ENCODE measurements at regions not wholly inside any gene's neighbourhood (a gene's known extent, or its start where the extent isn't known, plus 50 kb on each side); places are given as distances from the start of the nearest gene placed in this dataset.
"Not testable (repeated sequence)": the region's sequence is repeated elsewhere in the genome, so short reads cannot be mapped to it uniquely, and the experiment has no call there.

- Histone ChIP-seq H3K27ac (ENCODE audit: low read depth, low read length) (no peak overlapping the region), H3K36me3 (ENCODE audit: control insufficient read depth in 3 of 3, insufficient read depth in 3 of 3, low read length in 3 of 3) (no peaks in the 10 kb centered on the region), H3K9ac (ENCODE audit: low read depth in 1 of 3, low read length in 3 of 3) (no peak overlapping the region), H3K4me3 (ENCODE audit: low read length in 3 of 3) (no peak overlapping the region), H3K9me3 (ENCODE audit: control insufficient read depth in 3 of 3, low read length in 3 of 3) (peaks cover 0 to 2% (median 0%) of the 10 kb centered on the region in 3 donors), H3K4me1 (ENCODE audit: control insufficient read depth in 3 of 3, insufficient read depth in 3 of 3, low read length in 3 of 3) (peaks cover 0 to 4% (median 3%) of the 10 kb centered on the region in 3 donors), H3K27me3 (ENCODE audit: control insufficient read depth in 3 of 3, insufficient read depth in 3 of 3, low read length in 3 of 3) (no peaks in the 10 kb centered on the region)
These were observed 101.8 kb upstream of the WAC start for GRCh38 chr10:28431139-28431538.

GRCh38 chr10:28432210-28432676, 100.7 kb upstream of the WAC start:
- peaks cover 0 to 4% (median 3%) of the 10 kb centered on the region in 3 donors for H3K4me1 ChIP-seq (ENCODE audit: control insufficient read depth in 3 of 3, insufficient read depth in 3 of 3, low read length in 3 of 3)
- H3K9me3 ChIP-seq (ENCODE audit: control insufficient read depth in 3 of 3, low read length in 3 of 3) = peaks cover 0 to 2% (median 0%) of the 10 kb centered on the region in 3 donors
- H3K27me3 ChIP-seq (ENCODE audit: control insufficient read depth in 3 of 3, insufficient read depth in 3 of 3, low read length in 3 of 3) = no peaks in the 10 kb centered on the region
- H3K36me3 ChIP-seq (ENCODE audit: control insufficient read depth in 3 of 3, insufficient read depth in 3 of 3, low read length in 3 of 3) = no peaks in the 10 kb centered on the region
- H3K9ac ChIP-seq (ENCODE audit: low read depth in 1 of 3, low read length in 3 of 3) = no peak overlapping the region
- H3K27ac ChIP-seq (ENCODE audit: low read depth, low read length) = no peak overlapping the region
- peak overlapping the region in 1 of 3 donors; percentile 41 for H3K4me3 ChIP-seq (ENCODE audit: low read length in 3 of 3)

GRCh38 chr10:28434063-28434462, 98.9 kb upstream of the WAC start:
- Histone ChIP-seq H3K36me3 (ENCODE audit: control insufficient read depth in 3 of 3, insufficient read depth in 3 of 3, low read length in 3 of 3) (no peaks in the 10 kb centered on the region), H3K4me3 (ENCODE audit: low read length in 3 of 3) (no peak overlapping the region), H3K27ac (ENCODE audit: low read depth, low read length) (no peak overlapping the region), H3K4me1 (ENCODE audit: control insufficient read depth in 3 of 3, insufficient read depth in 3 of 3, low read length in 3 of 3) (peaks cover 0 to 3% (median 0%) of the 10 kb centered on the region in 3 donors), H3K9me3 (ENCODE audit: control insufficient read depth in 3 of 3, low read length in 3 of 3) (no peaks in the 10 kb centered on the region), H3K27me3 (ENCODE audit: control insufficient read depth in 3 of 3, insufficient read depth in 3 of 3, low read length in 3 of 3) (no peaks in the 10 kb centered on the region), H3K9ac (ENCODE audit: low read depth in 1 of 3, low read length in 3 of 3) (no peak overlapping the region)

GRCh38 chr10:28442403-28442802, 90.5 kb upstream of the WAC start:
- H3K4me3 ChIP-seq (ENCODE audit: low read length in 3 of 3) = no peak overlapping the region
- H3K9ac ChIP-seq (ENCODE audit: low read depth in 1 of 3, low read length in 3 of 3) = no peak overlapping the region
- H3K27ac ChIP-seq (ENCODE audit: low read depth, low read length) = no peak overlapping the region
- no peaks in the 10 kb centered on the region for H3K9me3 ChIP-seq (ENCODE audit: control insufficient read depth in 3 of 3, low read length in 3 of 3)
- H3K36me3 ChIP-seq (ENCODE audit: control insufficient read depth in 3 of 3, insufficient read depth in 3 of 3, low read length in 3 of 3) = no peaks in the 10 kb centered on the region
- H3K27me3 ChIP-seq (ENCODE audit: control insufficient read depth in 3 of 3, insufficient read depth in 3 of 3, low read length in 3 of 3) = no peaks in the 10 kb centered on the region
- no peaks in the 10 kb centered on the region for H3K4me1 ChIP-seq (ENCODE audit: control insufficient read depth in 3 of 3, insufficient read depth in 3 of 3, low read length in 3 of 3)

- no peak overlapping the region for H3K9ac ChIP-seq (ENCODE audit: low read depth in 1 of 3, low read length in 3 of 3)
- no peak overlapping the region for H3K4me3 ChIP-seq (ENCODE audit: low read length in 3 of 3)
- no peaks in the 10 kb centered on the region for H3K9me3 ChIP-seq (ENCODE audit: control insufficient read depth in 3 of 3, low read length in 3 of 3)
- H3K4me1 ChIP-seq (ENCODE audit: control insufficient read depth in 3 of 3, insufficient read depth in 3 of 3, low read length in 3 of 3) = no peaks in the 10 kb centered on the region
- H3K36me3 ChIP-seq (ENCODE audit: control insufficient read depth in 3 of 3, insufficient read depth in 3 of 3, low read length in 3 of 3) = no peaks in the 10 kb centered on the region
- H3K27ac ChIP-seq (ENCODE audit: low read depth, low read length) = no peak overlapping the region
- H3K27me3 ChIP-seq (ENCODE audit: control insufficient read depth in 3 of 3, insufficient read depth in 3 of 3, low read length in 3 of 3) = peaks cover 0 to 2% (median 0%) of the 10 kb centered on the region in 3 donors
These were observed 88.9 kb upstream of the WAC start for GRCh38 chr10:28444031-28444430.

- H3K4me3 ChIP-seq (ENCODE audit: low read length in 3 of 3) = no peak overlapping the region
- no peaks in the 10 kb centered on the region for H3K4me1 ChIP-seq (ENCODE audit: control insufficient read depth in 3 of 3, insufficient read depth in 3 of 3, low read length in 3 of 3)
- no peaks in the 10 kb centered on the region for H3K9me3 ChIP-seq (ENCODE audit: control insufficient read depth in 3 of 3, low read length in 3 of 3)
- no peaks in the 10 kb centered on the region for H3K36me3 ChIP-seq (ENCODE audit: control insufficient read depth in 3 of 3, insufficient read depth in 3 of 3, low read length in 3 of 3)
- no peak overlapping the region for H3K9ac ChIP-seq (ENCODE audit: low read depth in 1 of 3, low read length in 3 of 3)
- no peak overlapping the region for H3K27ac ChIP-seq (ENCODE audit: low read depth, low read length)
- peaks cover 0 to 3% (median 0%) of the 10 kb centered on the region in 3 donors for H3K27me3 ChIP-seq (ENCODE audit: control insufficient read depth in 3 of 3, insufficient read depth in 3 of 3, low read length in 3 of 3)
These were observed 87.4 kb upstream of the WAC start for GRCh38 chr10:28445516-28445915.

- H3K36me3 ChIP-seq (ENCODE audit: control insufficient read depth in 3 of 3, insufficient read depth in 3 of 3, low read length in 3 of 3) = no peaks in the 10 kb centered on the region
- H3K27ac ChIP-seq (ENCODE audit: low read depth, low read length) = no peak overlapping the region
- no peak overlapping the region for H3K9ac ChIP-seq (ENCODE audit: low read depth in 1 of 3, low read length in 3 of 3)
- no peaks in the 10 kb centered on the region for H3K9me3 ChIP-seq (ENCODE audit: control insufficient read depth in 3 of 3, low read length in 3 of 3)
- H3K4me1 ChIP-seq (ENCODE audit: control insufficient read depth in 3 of 3, insufficient read depth in 3 of 3, low read length in 3 of 3) = no peaks in the 10 kb centered on the region
- H3K4me3 ChIP-seq (ENCODE audit: low read length in 3 of 3) = no peak overlapping the region
- peaks cover 0 to 3% (median 0%) of the 10 kb centered on the region in 3 donors for H3K27me3 ChIP-seq (ENCODE audit: control insufficient read depth in 3 of 3, insufficient read depth in 3 of 3, low read length in 3 of 3)
These were observed 83.5 kb upstream of the WAC start for GRCh38 chr10:28449382-28449781.

GRCh38 chr10:28449926-28450325, 83.0 kb upstream of the WAC start:
- no peak overlapping the region for H3K4me3 ChIP-seq (ENCODE audit: low read length in 3 of 3)
- no peak overlapping the region for H3K27ac ChIP-seq (ENCODE audit: low read depth, low read length)
- H3K9me3 ChIP-seq (ENCODE audit: control insufficient read depth in 3 of 3, low read length in 3 of 3) = no peaks in the 10 kb centered on the region
- no peaks in the 10 kb centered on the region for H3K36me3 ChIP-seq (ENCODE audit: control insufficient read depth in 3 of 3, insufficient read depth in 3 of 3, low read length in 3 of 3)
- H3K4me1 ChIP-seq (ENCODE audit: control insufficient read depth in 3 of 3, insufficient read depth in 3 of 3, low read length in 3 of 3) = no peaks in the 10 kb centered on the region
- H3K27me3 ChIP-seq (ENCODE audit: control insufficient read depth in 3 of 3, insufficient read depth in 3 of 3, low read length in 3 of 3) = peaks cover 0 to 3% (median 0%) of the 10 kb centered on the region in 3 donors
- H3K9ac ChIP-seq (ENCODE audit: low read depth in 1 of 3, low read length in 3 of 3) = no peak overlapping the region

GRCh38 chr10:28453926-28454325, 79.0 kb upstream of the WAC start:
- Histone ChIP-seq H3K9ac (ENCODE audit: low read depth in 1 of 3, low read length in 3 of 3) (no peak overlapping the region), H3K9me3 (ENCODE audit: control insufficient read depth in 3 of 3, low read length in 3 of 3) (no peaks in the 10 kb centered on the region), H3K27me3 (ENCODE audit: control insufficient read depth in 3 of 3, insufficient read depth in 3 of 3, low read length in 3 of 3) (peaks cover 0 to 3% (median 0%) of the 10 kb centered on the region in 3 donors), H3K27ac (ENCODE audit: low read depth, low read length) (no peak overlapping the region), H3K36me3 (ENCODE audit: control insufficient read depth in 3 of 3, insufficient read depth in 3 of 3, low read length in 3 of 3) (no peaks in the 10 kb centered on the region), H3K4me1 (ENCODE audit: control insufficient read depth in 3 of 3, insufficient read depth in 3 of 3, low read length in 3 of 3) (no peaks in the 10 kb centered on the region), H3K4me3 (ENCODE audit: low read length in 3 of 3) (no peak overlapping the region)

GRCh38 chr10:28457110-28457509, 75.8 kb upstream of the WAC start:
- no peaks in the 10 kb centered on the region for H3K9me3 ChIP-seq (ENCODE audit: control insufficient read depth in 3 of 3, low read length in 3 of 3)
- H3K4me3 ChIP-seq (ENCODE audit: low read length in 3 of 3) = no peak overlapping the region
- H3K27me3 ChIP-seq (ENCODE audit: control insufficient read depth in 3 of 3, insufficient read depth in 3 of 3, low read length in 3 of 3) = no peaks in the 10 kb centered on the region
- H3K27ac ChIP-seq (ENCODE audit: low read depth, low read length) = no peak overlapping the region
- no peaks in the 10 kb centered on the region for H3K4me1 ChIP-seq (ENCODE audit: control insufficient read depth in 3 of 3, insufficient read depth in 3 of 3, low read length in 3 of 3)
- no peaks in the 10 kb centered on the region for H3K36me3 ChIP-seq (ENCODE audit: control insufficient read depth in 3 of 3, insufficient read depth in 3 of 3, low read length in 3 of 3)
- no peak overlapping the region for H3K9ac ChIP-seq (ENCODE audit: low read depth in 1 of 3, low read length in 3 of 3)

GRCh38 chr10:28457873-28458272, 75.0 kb upstream of the WAC start:
- H3K4me3 ChIP-seq (ENCODE audit: low read length in 3 of 3); H3K27me3 ChIP-seq (ENCODE audit: control insufficient read depth in 3 of 3, insufficient read depth in 3 of 3, low read length in 3 of 3); H3K36me3 ChIP-seq (ENCODE audit: control insufficient read depth in 3 of 3, insufficient read depth in 3 of 3, low read length in 3 of 3); H3K27ac ChIP-seq (ENCODE audit: low read depth, low read length); H3K4me1 ChIP-seq (ENCODE audit: control insufficient read depth in 3 of 3, insufficient read depth in 3 of 3, low read length in 3 of 3); H3K9me3 ChIP-seq (ENCODE audit: control insufficient read depth in 3 of 3, low read length in 3 of 3); H3K9ac ChIP-seq (ENCODE audit: low read depth in 1 of 3, low read length in 3 of 3): not testable (repeated sequence)
